GM13977 (cell line): ENCODE measurements at regions not wholly inside any gene's neighbourhood (a gene's known extent, or its start where the extent isn't known, plus 50 kb on each side); places are given as distances from the start of the nearest gene placed in this dataset.
A peak's percentile ranks its signal among the peaks of the same experiment; 100 is the strongest.
"Not testable (repeated sequence)": the region's sequence is repeated elsewhere in the genome, so short reads cannot be mapped to it uniquely, and the experiment has no call there.

Source experiments
- DNase-seq: peaks from one replicate; pipeline ENCODE4 v3.0.0; 2012; ENCODE audit warnings: low spot score
- CTCF ChIP-seq: IDR thresholded peaks from 2 replicates; pipeline ENCODE4 v1.5.1; 2012; ENCODE audit warnings: mild to moderate bottlenecking, control low read depth; ENCODE audit not compliant: insufficient read depth; ENCODE audit errors: extremely low read depth, missing control alignments
- in situ Hi-C: fragments of 300-500 bp; cut with MboI; formaldehyde crosslinking; loops from one replicate; pipeline ENCODE4 v1.12.0; 2022; ENCODE audit warnings: low sequenced_read_pairs, low pct_unique_long_range_greater_than_20kb, mixed read lengths, inconsistent platforms; ENCODE audit not compliant: unreplicated experiment

GRCh38 chr3:153221748-153222162 lies 59.7 kb downstream of the RAP2B start:
- TF ChIP-seq CTCF, result no peak
- in situ Hi-C loops, result no loop called here
- DNase-seq, result peak; percentile 24

GRCh38 chr3:153226877-153227276 lies 64.9 kb downstream of the RAP2B start:
- in situ Hi-C loops, DNase-seq: not testable (repeated sequence)

GRCh38 chr3:153230427-153230826 lies 68.4 kb downstream of the RAP2B start:
- in situ Hi-C loops, DNase-seq: not testable (repeated sequence)

GRCh38 chr3:153231245-153231644 lies 69.2 kb downstream of the RAP2B start:
- DNase-seq, in situ Hi-C loops: not testable (repeated sequence)

- DNase-seq, in situ Hi-C loops: not testable (repeated sequence)
Observed at GRCh38 chr3:153232050-153232752, 70.2 kb downstream of the RAP2B start.

- in situ Hi-C loops, result no loop called here
- TF ChIP-seq CTCF, result no peak
Observed at GRCh38 chr3:153232851-153233271, 70.8 kb downstream of the RAP2B start.

GRCh38 chr3:153233986-153234385 lies 72.0 kb downstream of the RAP2B start:
- no peak for DNase-seq
- no peak for TF ChIP-seq CTCF
- in situ Hi-C loops, result no loop called here

More at GRCh38 chr3:153232851-153233271, 70.8 kb downstream of the RAP2B start:
- no peak for DNase-seq

GRCh38 chr3:153242896-153243295 lies 80.9 kb downstream of the RAP2B start:
- DNase-seq, result no peak
- in situ Hi-C loops, result no loop called here
- TF ChIP-seq CTCF, result no peak

- in situ Hi-C loops, result no loop called here
- no peak for DNase-seq
- no peak for TF ChIP-seq CTCF
Observed at GRCh38 chr3:153244961-153245360, 82.9 kb downstream of the RAP2B start.
